Stimulated activated CD4-positive, alpha-beta T cell treated with anti-CD3 and anti-CD28 coated beads, Interleukin-2, amount 100 ng/mL, for 48 hours (primary cell): ENCODE measurements at regions not wholly inside any gene's neighbourhood (a gene's known extent, or its start where the extent isn't known, plus 50 kb on each side); places are given as distances from the start of the nearest gene placed in this dataset.
"Not testable (repeated sequence)": the region's sequence is repeated elsewhere in the genome, so short reads cannot be mapped to it uniquely, and the experiment has no call there.

Source experiments
- DNase-seq, 2 donors: peaks; one replicate each; pipeline ENCODE4 v3.0.0-alpha.2; 2020

GRCh38 chr12:124194264-124194892, 100.5 kb upstream of the RFLNA start:
- no peak for DNase-seq

GRCh38 chr12:124194893-124195566, 99.9 kb upstream of the RFLNA start:
- DNase-seq = no peak

DNA sequence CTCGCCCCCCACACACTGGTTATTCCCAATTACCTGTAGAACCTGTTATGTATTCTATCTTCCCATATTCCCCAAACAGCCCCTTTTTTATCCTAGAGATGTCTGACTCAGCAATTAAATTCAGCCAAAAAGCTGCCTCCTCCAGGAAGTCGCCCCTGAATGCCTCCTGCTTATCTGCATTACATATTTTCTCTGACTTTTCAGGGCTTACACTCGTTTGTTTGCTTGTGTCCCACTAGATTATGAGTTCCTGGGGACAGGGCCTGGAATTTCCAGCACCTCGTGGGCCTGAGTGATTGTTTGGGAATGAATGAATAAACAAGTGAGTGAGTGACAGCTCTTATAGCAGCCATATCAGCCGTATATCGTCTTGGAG, 99.3 kb upstream of the RFLNA start:
- no peak for DNase-seq

DNA sequence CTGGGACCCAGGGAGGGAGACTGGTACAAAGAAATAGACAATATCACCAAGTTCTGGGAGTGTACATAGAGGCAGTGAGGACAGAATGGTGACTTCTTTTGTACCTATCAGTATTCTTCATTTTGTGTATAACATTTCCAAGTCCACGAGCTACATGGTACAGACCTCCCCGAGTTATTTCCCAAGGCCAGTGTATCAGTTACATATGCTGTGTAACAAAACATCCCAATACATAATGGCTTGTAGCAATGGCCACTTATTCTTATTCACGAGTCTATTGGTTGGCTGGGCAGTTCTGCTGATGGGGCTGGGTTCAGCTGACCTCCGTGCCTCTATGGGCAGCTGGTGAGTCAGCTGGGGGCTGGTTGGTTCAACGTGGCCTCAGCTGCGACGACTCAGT, 98.7 kb upstream of the RFLNA start:
- DNase-seq = no peak

GRCh38 chr12:124201248-124201647, 93.6 kb upstream of the RFLNA start:
- no peak for DNase-seq

- DNase-seq = no peak
Measured at GRCh38 chr12:124203176-124203575, 91.7 kb upstream of the RFLNA start.

DNA sequence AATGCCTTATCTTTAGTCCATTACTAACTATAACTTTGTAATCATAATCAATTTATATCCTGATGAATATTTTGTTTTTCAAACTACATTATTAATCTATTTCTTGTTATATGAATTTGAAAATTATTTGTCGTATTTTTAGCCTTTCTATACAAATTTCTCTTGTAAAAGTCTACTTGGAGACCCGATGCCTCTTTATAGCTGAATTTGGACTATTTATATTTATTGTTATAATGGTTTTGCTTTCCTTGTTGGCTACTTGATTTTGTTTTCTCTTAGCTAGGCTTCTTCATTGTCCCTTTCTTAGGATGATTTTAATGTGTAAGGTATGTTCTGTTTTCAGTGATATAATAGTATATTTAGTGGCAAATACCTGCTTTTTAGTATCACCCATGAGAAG, 89.5 kb upstream of the RFLNA start:
- no peak for DNase-seq

GRCh38 chr12:124207049-124207448, 87.8 kb upstream of the RFLNA start:
- no peak for DNase-seq

GRCh38 chr12:124207617-124208016, 87.3 kb upstream of the RFLNA start:
- DNase-seq = no peak

GRCh38 chr12:124208489-124208888, 86.4 kb upstream of the RFLNA start:
- DNase-seq = no peak

DNA sequence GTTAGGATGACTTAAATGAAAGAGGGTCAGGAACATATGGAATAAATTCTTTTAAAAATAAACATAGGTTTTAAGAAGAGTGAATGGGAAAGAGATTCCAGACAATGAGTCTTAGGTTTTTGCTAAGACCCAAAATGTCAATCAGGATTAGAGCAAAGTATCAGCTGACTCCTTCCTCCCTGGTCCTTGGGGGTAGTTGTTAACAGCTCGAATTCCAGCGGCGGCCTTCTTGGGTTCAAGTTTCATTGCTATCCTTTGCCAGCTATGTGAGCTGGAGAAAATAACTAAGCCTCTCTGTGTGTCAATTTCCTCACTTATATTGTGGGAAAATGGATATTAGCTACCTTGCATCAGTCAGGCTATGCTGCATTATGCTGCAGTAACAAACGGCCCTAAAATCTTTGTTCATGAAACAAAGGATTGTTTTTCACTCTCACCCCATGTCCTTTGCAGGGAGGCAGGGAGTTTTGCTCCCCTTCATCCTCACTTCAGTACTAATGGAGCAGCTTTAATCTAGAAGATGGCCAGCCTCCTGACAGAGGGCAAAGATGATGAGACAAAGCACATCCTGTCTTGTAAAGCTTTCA, 83.8 kb upstream of the RFLNA start:
- DNase-seq = no peak

GRCh38 chr12:124211753-124212152, 83.1 kb upstream of the RFLNA start:
- DNase-seq = no peak

GRCh38 chr12:124213666-124214347, 81.1 kb upstream of the RFLNA start:
- no peak for DNase-seq

DNA sequence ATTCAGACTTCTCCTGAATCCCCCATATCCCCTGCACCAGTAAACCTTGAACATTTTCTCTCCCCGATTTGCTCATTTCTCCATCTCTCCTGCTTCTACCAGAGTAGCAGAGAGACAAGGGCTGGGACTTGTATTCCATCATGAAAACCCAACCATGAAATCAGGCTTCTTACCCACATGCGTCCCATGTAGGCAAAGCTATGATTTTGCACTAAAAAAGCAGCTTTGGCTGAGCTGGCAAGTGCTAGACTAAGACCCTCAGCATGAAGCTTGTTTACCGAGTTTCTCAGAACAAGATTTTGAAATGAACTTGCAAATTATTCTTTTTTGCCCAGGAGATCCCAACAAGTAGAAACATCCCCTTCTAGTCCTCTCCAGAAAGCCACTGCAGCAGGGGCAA, 80.3 kb upstream of the RFLNA start:
- DNase-seq = no peak

- no peak for DNase-seq
Measured at GRCh38 chr12:124216966-124217365, 77.9 kb upstream of the RFLNA start.

- DNase-seq = no peak
Measured at GRCh38 chr12:124217508-124218242, 77.2 kb upstream of the RFLNA start.

DNA sequence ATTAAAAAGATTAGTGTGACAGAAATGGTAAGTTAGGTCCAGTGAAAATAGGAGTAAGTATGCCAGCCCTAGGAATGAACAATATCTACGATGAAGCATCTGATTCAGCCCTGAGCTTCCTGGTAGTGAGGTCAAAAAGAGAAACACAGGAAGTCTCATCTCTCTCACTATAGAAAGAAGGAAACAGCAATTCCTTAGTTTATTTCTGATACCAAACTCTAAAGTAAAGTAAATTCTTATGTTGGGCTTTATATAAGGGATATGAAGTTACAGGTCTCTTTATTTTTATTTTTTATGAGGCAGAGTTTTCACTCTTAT, 76.7 kb upstream of the RFLNA start:
- DNase-seq = no peak

DNA sequence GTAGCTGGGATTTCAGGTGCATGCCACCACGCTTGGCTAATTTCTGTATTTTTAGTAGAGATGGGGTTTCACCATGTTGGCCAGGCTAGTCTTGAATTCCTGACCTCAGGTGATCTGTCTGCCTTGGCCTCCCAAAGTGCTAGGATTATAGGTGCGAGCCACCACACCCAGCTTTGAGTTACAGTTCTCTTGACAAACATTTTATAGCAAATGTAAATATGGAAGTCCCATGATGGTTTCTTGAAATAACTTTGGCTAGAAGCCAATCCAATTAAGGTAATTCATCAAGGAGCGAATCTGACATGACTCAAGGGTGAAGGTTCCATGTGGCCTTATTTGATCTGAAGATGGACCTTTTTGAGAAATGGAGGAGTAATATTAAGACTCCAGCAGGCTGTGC, 76.2 kb upstream of the RFLNA start:
- DNase-seq = not testable (repeated sequence)

- no peak for DNase-seq
Measured at GRCh38 chr12:124222368-124223245, 72.3 kb upstream of the RFLNA start.

GRCh38 chr12:124223733-124224138, 71.2 kb upstream of the RFLNA start:
- DNase-seq = peak in 1 of 2 donors; percentile 18

- no peak for DNase-seq
Measured at GRCh38 chr12:124224535-124225110, 70.3 kb upstream of the RFLNA start.

DNA sequence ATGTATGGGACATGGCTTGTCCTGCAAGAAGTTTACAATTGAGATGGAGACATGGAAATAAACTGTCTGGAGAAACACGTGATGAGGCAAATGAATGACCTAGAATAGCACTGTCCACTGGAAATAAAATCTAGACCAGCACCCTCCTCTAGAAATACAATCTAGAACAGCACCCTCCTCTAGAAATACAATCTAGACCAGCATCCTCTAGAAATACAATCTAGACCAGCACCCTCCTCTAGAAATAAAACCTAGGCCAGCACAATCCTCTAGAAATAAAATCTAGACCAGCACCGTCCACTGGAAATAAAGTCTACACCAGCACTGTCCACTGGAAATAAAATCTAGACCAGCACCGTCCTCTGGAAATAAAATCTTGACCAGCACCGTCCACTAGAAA, 69.2 kb upstream of the RFLNA start:
- no peak for DNase-seq
